HG03442 (cell line): ENCODE measurements at regions not wholly inside any gene's neighbourhood (a gene's known extent, or its start where the extent isn't known, plus 50 kb on each side); places are given as distances from the start of the nearest gene placed in this dataset.

Experiments
- ATAC-seq: cut with Tn5 transposase; IDR thresholded peaks from one replicate; pipeline ENCODE4 v1.9.1; 2021; ENCODE audit warnings: mild to moderate bottlenecking, moderate library complexity; ENCODE audit not compliant: unreplicated experiment

DNA sequence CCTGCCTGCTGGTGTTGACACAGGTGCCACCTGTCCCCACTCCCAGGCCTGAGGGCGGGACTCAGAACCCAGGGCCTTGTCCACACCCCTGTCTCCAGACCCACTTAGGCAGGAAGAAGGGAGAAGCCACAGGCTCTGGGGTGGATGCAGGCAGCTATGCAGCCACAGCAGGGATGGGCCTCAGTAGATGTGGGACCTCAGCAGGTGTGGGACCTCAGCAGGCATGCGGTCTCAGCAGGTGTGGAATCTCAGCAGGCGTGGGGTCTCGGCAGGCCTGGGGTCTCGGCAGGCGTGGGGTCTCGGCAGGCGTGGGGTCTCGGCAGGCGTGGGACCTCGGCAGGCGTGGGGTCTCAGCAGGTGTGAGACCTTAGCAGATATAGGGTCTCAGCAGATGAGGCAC is 118.0 kb upstream of the PITRM1 start:
- ATAC-seq = no peak

GRCh38 chr10:3287572-3288445 is 115.2 kb upstream of the PITRM1 start:
- ATAC-seq = no peak

GRCh38 chr10:3282674-3283017 is 110.1 kb upstream of the PITRM1 start:
- no peak for ATAC-seq

DNA sequence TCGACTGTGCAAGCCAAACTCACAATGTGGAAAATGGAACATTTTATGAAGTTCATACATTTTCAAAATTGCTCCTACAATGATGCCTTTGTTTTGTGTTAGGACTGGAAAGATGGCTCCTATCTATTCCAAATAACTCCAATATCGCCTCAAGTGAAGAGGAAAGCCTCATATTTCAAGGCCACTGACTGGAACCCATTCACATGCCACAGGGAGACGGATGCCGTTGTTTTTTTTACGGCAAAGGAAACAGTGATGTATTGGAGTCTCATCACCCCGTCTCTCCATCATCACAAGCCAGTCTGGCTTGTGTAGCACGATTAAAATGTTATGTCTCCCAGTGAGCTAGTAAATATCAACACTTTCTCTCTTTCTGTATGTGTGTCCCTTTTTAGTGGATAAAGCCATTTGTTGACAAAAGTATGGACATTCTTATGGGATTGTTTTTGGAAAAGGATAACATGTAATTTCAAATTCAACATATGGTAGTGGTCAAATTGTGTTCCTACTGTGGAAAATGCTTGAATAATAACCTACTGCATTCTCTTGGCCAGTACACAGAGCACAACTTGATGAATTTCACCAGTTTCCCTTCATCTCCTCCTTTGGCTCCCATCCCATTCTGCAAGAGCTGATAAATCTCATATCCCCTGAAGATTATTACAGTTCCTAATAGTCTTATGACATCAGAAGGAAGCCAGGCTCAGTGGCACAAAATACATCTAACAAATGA is 109.5 kb upstream of the PITRM1 start:
- no peak for ATAC-seq

GRCh38 chr10:3278771-3279170 is 106.2 kb upstream of the PITRM1 start:
- no peak for ATAC-seq

DNA sequence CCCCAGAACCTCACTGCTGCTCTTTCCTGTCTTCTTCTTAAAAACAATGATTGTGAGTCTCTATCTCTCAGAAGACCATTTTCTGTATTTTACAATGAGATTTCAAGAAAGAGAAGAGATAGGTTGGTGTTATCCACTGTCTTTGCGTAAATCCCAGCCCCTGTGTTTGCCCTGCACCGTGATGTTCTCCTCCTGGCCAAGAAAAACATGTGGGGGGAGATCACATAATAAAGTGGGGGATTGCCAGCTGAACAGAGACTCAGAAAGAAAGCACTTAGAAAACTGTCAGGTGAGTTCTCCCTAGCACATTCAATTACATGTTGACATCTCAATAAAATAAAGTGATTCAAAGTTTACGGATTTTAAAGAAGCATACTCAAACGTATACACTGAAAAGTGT is 105.0 kb upstream of the PITRM1 start:
- ATAC-seq = no peak

DNA sequence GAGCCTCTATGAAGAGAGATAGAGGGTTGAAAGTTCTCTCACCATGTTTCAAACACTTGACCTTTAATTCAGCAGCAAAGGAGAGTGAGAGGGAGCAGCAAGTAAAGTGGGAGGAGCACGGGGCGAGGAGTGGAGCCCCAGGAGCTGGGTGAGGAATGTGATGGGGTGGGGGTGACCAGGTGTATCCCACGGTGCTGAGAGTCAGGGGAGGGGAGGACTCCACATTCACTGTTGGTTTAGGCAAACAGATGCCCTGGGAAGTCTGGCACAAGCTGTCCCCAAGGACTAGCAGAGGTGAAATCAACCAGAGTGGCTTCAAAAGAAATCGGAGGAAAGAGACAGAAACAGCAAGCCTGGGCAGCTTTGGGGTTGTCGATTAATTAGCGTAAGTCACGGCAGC is 101.8 kb upstream of the PITRM1 start:
- no peak for ATAC-seq

DNA sequence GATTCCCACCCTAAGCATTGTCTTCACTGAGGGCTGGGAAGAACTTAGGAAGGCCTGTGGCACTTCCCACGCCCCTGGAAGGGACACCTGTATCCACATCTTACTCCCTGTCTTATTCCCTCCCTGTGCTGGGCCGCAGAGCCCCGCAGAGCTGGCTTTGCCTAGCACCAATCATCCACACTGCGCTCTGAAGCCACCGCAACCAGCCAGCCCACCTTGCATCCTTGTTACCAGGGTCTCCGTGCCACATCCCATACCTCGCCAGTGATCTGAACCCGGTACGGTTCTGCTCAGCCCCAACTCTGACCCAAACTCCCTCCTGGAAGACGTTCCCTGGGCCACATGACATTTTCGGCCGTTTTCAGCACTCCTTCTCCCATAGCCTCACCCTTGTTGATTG is 101.4 kb upstream of the PITRM1 start:
- no peak for ATAC-seq

DNA sequence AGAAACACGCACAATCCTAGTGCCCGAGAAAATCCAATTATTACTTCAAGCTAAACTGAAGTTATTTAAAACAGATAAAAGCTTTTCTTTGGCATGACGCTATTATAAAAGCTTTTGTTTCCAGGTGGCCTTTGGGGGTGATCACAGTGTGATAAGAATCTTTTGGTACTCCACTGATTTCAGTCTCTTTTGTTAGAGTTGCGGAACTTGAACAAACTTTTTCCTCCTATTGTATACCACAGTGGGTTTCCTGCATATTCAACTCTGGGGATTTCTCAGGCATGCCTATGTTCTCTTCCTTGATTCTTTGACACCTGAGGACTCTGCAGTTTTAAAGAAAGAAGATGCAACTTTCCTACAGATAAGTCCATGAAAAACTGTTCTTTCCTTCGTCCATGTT is 99.7 kb upstream of the PITRM1 start:
- ATAC-seq = no peak

GRCh38 chr10:3271354-3272115 is 99.0 kb upstream of the PITRM1 start:
- ATAC-seq = no peak

DNA sequence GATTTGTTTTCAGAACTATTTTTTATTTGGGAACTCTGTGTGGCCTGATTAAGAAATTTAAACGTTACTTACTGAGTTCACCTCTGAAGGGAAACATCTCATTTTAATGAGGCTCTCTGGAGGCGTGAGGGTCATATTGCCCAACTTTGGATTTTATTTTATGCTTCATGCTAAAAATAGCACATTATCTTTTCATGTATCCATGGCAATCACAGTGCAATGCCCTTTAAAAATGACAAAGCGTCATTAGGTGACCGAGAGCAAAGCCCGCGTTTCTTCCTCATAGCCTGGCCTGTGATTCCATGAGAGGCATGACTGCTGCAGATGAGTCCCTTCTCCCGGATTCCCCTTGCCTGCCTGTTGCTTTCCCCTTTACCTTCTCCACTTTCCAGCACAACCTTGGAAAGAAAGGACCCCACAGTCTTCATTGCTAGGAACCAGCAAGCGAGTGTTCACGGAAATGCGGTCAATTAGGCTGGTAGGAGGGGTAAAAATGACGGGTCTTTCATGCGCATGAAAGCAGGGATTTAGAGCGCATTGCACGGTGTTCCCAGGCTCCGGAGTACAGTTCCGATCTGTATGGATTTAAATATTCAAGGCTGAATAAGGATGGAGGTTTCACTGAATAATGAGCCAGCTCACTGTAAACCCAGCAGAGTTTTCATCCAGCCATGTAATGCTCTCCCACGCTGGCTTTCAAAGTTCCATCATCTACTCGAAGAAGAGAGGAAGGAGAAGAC is 98.2 kb upstream of the PITRM1 start:
- ATAC-seq = no peak

- no peak for ATAC-seq
Measured at GRCh38 chr10:3268025-3268424, 95.4 kb upstream of the PITRM1 start.

GRCh38 chr10:3265088-3265487 is 92.5 kb upstream of the PITRM1 start:
- ATAC-seq = no peak

DNA sequence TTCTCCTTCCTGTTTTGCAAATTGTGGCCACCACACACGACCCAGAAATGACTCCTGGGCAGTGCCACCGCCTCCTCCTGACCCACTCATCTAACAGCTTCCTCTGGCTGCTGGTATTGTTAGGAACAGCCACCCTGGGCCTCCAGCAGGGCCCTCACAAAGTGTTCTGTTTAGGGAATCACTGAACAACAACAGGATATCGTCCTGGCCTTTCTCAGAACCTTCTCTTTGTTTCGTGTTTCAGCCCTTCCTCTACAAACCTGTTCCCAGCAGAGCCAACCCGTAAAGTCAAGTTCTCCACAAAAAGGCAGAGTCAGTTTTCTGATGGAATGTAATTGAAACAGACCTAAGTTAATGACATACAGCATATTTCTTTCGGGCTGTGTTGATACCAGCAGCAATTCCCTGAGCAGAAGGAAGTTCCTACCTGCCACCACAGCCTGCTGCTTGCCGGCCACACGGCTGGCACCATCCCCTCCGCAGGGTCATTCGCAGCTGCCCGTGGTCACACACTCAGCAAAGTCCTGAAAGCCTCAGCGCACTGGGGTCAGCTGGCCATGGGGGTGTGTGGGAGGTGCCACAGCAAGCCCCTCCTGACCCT is 91.7 kb upstream of the PITRM1 start:
- no peak for ATAC-seq

DNA sequence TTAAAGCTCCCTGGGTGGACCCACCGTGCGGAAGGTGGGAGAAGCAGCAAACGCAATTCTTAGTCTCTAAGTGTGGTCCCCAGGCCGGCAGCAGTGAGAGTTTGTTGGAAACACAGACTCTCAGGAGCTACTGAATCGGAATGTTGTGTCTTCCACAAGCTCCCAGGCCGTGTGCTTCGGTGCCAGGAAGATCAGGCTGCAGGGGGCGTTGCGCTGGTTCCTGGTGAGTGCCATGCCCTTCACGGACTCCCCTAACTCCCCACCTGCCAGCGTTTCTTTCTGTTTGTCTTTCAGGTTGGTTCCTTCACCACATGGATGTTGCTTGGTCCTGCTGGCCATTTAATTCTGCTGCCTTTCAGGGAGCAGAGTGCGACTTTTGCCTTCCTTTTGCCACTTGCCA is 91.2 kb upstream of the PITRM1 start:
- no peak for ATAC-seq

DNA sequence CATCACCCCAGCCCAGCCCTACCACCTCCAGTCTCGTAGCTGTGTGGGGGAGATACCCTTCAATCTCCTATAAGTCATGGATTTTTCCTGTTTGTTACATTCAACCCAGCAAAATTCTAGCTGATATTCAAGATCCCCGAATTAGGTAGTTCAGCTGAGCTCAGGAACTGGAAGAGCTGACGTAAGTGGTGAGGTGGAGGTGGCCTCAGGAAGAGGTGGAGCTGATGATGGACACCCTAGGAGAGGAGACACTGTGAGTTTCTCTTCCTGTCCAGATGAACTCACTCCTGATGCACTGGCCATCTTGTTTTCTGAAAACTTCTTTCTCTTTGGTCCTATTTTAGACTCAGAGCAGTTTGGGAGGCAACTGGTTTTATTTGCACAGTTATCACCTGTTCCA is 90.5 kb upstream of the PITRM1 start:
- no peak for ATAC-seq

GRCh38 chr10:3261921-3262320 is 89.3 kb upstream of the PITRM1 start:
- ATAC-seq = no peak

DNA sequence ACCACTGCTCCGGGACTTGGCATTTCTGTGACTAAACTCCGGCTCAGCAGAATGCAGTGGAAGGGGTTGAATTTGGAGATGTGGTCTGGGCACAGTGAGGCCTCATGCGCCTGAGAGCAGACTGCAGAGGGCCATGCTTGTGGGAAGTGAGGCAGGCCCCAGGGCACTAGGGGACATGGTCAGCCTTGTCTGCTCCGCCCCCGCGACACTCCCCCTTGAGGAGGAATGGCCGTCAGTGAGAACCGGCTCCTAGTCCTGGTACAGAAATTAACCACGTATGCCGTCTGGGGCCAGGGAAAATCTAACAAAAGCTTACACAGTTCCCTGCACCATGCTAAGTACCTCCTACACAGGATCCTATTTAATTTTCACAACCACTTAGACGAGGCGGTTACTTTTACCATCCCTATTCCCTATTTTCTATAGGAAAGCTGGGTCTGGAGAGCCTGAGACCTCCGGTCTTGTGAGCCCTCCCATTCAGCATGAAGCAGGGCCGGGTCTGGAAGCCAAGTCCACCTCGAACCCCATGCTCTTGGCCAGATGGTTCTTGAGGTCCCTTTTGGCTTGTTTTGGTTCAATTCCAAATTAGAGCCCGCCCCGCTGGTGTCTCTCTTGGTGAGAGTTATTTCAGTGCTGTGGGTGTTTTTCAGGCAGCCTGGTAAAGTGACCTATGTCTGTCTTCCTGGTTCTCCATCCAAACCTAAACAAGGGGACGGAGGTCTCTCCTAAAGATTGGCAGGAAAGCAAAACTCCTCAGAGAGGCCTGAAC is 87.7 kb upstream of the PITRM1 start:
- ATAC-seq = no peak

DNA sequence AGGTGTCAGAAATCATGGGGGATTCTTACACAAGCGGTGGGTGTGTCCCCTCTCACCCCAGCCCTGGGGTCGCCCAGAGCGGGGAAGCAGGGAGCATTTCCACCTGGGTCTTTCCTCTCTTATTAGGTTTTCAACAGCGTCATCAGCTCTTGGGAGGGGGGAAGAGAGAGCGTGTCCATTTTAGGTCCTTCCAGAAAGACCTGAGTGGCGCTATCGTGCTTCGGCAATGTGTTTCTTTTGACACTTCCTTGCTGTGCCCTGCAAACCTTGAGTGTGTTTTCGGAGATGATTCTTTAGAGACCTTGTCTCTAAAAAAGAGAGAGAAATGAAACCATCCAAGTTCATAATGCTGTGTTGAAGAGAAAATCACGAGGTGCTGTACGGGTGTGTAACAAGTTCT is 86.9 kb upstream of the PITRM1 start:
- ATAC-seq = no peak

DNA sequence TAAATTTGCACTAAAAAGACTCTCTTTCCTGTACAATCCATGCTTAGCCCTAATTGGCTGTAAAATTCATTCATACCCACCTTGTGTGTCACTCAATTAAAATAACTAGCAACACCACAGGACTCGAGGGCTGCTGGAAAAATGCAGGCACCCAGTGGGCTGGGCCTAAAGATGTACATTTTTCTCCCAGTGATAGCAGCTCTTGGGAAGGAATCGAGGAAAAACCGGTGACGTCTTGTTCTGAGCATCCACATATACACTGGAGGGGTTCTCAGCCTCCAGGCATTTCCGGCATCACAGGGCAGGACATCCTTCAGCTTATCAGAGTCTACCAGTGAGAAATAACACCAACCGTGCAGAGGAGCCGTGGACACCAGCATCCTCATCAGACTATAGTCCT is 85.8 kb upstream of the PITRM1 start:
- no peak for ATAC-seq
